Fibroblast of the conjunctiva (primary cell): ENCODE measurements at regions not wholly inside any gene's neighbourhood (a gene's known extent, or its start where the extent isn't known, plus 50 kb on each side); places are given as distances from the start of the nearest gene placed in this dataset.
"Not testable (repeated sequence)": the region's sequence is repeated elsewhere in the genome, so short reads cannot be mapped to it uniquely, and the experiment has no call there.

Experiments
- DNase-seq: peaks from one replicate; pipeline ENCODE4 v3.0.0-alpha.2; 2010; ENCODE audit warnings: low read depth

DNA sequence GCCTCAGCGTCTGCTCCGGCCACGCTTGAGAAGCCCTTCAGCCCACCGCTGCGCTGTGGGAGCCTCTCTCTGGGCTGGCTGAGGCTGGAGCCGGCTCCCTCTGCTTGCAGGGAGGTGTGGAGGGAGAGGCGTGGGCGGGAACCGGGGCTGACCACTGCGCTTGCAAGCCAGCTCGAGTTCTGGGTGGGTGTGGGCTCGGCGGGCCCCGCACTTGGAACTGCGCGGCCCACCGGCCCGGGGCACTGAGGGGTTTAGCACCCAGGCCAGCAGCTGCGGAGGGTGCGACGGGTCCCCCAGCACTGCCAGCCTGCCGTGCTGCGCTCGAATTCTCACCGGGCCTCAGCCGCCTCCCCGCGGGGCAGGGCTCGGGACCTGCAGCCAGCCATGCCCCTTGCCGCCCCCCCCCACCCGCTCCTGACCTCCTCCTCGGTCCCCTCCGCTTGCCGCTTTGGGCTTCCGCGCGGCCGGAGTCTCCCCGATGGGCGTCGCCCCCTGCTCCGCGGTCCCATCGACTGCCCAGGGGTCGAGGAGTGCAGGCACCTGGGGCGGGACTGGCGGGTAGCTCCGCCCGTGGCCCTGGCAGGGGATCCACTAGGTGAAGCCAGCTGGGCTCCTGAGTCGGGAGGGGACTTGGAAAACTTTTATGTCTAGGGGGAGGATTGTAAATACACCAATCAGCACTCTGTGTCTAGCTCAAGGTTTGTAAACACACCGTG, 106.7 kb downstream of the RAP2B start:
- no peak for DNase-seq

DNA sequence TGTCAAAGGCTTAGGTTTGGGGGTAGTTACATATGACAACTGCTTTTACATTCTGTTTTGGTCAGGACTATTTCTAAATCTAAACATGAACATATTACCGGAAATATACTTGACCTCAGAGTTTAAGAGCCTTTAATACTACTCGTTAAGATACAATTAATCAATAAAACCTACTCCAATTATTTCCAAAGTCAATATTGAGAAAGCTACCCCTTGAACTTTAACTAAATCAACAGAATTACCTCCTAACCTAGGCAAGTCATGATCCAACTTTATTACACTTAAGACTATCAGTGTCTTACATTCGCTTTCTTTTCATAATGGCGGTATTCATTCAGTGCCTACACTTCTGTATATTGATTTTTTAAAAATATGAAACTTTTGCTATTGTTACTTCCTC, 107.7 kb downstream of the RAP2B start:
- DNase-seq = no peak

DNA sequence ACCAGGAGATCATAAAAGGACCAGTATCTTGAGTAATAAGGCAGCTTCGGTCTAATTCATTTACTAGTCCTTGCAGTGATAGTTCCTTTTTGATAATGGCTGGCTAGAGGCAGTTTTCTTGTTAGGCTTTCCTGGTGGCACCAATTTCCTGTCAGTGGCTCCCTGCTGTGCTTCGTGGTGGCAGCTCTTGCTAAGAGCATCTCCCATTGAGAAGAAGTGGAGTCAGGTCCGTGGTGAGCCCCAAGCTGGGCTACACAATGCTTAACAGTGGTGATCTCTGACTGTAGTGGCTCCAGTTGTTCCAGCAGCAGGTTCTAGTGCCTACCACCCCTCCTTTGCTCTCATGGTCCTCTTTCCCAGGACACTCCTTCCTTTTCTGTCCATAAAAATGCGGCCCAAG, 111.2 kb downstream of the RAP2B start:
- no peak for DNase-seq

DNA sequence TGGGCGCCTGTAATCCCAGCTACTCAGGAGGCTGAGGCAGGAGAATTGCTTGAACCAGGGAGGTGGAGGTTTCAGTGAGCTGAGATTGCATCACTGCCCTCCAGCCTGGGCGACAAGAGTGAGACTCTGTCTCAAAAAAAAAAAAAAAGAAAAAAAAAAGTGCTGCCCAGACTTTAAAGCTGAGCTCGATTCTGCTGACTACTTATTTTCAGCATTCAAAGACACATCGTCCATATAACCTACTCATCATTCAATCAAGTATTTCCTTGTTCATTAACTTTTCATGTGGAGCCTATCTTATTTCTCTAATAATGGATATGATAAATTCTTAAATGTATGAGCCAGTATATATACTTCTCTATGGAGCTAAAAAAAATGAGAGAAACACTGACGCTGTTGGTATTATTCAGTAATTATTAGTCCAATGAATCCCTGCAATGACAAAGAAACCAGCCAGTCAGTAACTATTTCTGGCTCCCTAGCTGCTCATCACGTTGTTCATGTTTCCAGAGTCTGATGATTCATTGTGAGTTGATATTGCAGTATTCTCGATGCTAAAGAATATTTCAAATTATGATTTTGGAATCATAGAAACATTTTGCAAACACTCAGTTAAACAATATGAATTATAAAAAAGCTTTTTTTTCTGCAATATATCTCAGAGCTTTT, 111.9 kb downstream of the RAP2B start:
- DNase-seq = peak; percentile 13

DNA sequence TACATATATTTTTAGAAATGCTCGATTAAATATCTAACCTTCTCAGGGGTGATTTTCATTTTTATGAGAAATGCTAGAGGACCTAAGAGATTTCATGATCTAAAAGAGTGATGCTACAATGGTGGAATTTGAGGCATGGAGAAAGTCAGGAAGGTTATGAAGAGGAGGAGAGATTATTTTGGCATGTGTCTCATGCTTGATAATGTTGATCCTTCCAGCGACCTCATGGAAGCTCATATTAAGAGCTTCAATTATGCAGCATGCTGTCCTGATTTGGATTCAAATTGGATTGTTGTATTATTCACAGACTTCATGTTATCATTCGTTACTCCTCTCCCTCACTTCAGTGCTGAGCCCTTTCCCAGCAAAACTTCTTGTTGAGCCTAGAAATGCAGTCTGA, 112.5 kb downstream of the RAP2B start:
- no peak for DNase-seq

DNA sequence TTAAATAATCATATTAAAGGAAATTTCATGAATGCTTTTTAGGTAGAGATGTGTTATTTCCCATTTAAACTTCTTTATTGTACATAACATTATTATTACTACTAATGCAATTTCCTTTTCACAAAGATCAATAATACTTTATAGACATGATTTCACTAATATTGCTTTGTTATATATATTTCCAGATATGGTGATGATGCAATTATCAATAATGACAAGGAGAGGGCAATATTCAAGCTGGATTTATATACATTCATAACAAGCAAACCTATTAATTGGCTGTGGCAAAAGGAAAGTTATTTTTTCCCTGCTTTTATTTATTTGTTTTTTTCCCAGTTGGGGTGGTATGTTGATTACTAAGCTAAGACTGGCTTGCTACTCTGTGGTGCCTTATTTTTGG, 113.5 kb downstream of the RAP2B start:
- no peak for DNase-seq

DNA sequence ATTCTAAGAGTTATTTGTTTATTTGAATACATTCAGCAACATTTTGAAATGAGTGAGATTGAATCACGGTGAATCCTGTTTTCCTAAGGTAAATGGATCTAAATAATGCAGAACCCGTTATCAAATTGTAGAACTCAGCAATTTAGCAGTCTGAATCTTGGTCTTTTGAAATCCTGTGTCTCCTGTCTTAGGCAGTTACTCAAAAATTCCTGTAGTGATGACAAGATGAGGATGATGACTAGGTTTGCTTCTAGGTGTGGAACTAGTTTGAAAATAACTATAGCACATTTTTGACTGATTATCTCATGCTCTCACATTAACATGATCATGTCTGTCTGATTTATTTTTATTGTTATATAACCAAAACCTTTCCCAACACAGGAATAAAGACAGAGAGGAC, 115.0 kb downstream of the RAP2B start:
- DNase-seq = no peak

DNA sequence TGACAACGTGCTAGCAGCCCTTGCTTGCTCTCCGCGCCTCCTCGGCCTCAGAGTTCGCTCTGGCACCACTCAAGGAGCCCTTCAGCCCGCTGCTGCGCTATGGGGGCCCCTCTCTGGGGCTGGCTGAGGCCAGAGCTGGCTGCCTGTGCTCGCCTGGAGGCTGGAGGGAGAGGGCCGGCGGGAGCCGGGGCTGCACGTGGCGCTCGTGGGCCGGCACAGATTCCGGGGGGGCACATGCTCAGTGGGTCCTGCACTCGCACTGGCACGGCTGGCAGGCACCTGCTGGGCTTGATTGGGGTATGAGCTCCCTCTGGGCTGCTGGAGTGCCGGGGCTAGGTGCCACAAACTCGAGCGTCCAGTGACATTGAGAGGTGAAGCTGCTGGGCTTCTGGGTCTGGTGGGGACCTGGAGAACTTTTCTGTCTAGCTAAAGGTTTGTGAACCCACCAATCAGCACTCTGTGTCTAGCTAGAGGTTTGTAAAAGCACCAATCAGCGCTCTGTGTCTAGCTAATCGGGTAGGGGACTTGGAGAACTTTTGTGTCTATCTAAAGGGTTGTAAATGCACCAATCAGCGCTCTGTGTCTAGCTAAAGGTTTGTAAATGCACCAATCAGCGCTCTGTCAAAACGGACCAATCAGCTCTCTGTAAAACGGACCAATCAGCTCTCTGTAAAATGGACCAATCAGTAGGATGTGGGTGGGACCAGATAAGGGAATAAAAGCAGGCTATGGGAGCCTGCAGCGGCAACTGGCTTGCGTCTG, 119.4 kb downstream of the RAP2B start:
- not testable (repeated sequence) for DNase-seq

DNA sequence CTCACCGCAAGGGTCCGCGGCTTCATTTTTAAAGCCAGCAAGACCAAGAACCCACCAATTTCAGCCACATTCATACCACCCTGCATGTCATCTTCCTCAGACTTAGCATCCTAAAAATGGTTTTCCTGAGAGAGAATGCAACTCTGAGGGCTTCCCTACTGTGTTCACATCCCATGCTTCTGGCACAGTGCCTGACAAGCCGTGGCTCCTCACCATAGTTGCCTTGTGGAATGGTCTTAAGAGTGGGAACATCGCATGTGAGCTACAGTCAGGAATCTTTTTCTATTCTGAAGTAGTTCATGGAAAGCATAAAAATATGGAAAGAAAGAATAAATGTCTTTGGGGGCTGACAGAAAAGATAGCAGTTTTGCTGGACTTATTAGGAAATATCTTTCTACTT, 120.3 kb downstream of the RAP2B start:
- DNase-seq = no peak

DNA sequence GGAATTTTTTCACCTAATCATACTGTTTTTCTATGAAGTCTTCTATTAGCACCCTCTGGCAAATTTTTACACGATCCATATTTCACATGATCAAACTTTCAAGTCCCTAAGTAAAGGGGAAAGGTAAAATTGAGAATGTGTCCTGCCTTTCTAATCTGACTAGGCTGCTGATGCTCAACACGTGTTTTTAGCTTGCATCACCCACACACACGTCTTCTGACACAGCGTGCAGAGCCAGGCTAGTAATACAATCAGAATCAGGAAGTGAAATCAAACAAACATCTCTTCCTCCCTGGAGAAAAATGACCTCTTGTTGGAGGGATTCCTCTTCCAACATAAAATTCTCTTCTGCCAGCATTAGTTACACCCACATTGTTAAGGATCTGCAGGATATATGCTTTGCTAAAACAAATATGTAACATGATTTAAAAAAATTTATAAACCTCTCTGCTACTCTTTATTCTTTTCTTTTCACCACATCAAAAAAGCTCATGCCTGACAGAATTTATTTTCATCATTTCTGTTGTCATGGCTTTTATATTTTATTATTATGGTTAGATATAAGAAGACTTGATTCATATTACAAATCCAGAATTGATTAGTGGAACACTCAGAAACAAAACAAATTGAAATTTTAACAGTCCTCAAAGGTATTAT, 122.4 kb downstream of the RAP2B start:
- peak; percentile 90 for DNase-seq

DNA sequence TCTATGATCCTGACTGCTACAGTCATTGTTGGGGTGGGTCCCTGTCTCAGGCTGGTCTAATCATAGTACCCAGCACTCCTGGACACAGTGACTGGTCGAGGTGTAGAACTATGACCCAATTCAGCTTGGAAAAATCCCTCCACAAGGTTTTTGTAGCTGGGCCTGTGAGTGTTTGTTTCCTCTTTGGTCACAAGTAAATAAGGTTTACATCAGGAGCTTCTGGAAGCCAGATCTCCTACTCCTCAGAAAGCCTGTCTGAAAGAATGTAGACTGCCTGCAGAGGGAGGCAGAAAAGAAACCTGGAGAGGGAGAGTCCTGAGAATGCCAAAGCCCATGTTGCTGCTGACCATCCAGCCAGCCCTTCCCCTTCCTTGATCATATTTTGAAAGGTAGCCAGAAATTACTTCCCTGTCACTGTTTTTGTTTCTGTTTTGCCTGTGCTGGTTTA, 123.2 kb downstream of the RAP2B start:
- DNase-seq = no peak

DNA sequence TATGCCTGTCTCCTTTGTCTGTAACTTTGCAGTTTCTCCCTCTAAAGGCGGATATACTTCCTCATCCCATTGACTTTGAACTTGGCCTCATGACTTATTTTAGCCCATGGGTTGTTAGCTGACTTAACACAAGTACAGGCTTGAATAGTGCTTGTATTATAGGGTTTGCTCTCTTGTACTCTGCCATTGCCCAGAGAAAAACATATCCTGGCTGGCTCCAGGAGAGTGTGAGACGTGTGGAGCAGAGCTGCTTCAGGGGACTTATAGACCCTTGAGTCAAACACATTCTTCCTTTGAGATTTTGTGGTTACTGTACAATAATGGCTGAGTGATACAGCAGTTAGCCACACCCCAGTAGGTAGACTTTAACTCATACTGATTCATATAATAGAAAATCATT, 124.0 kb downstream of the RAP2B start:
- DNase-seq = no peak

DNA sequence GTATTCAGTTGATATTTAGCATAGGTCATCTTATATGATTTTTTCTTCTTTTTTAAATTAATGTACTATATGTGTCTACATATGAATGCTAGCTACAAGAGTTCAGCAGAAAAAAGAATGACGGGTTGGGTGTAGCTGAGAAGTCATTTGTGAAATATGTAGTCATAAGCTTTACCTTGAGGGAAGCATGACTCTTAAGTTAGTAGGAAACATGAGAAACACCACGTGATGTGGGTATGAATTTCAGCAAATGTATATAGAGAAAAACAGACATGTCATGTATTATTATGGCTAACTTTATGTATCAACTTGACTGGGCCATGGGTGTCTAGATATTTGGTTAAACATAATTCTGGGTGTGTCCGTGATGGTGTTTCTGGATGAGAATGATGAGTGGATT, 125.0 kb downstream of the RAP2B start:
- DNase-seq = no peak

DNA sequence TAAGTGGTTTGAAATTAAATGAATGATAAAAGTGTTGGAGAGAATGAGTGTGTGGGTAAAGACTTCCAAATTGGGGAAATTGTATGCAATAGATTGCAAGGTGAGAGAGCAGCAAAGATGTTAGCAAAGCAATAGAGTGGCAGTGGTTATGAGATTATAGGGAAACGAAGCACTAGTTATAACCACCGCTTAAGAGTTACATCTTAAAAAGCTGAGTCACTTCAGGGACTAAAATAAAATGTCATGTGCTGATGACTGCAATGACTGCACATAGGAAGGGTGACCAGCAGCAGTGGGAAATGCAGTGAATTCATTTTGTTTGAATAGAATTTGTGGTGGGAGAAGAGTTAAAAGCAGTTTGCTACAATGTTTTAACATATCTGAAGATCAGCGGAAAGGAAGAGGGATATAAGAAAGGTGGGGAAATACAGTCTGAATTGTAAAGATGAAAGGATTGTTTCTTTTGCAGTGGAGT, 127.3 kb downstream of the RAP2B start:
- no peak for DNase-seq

DNA sequence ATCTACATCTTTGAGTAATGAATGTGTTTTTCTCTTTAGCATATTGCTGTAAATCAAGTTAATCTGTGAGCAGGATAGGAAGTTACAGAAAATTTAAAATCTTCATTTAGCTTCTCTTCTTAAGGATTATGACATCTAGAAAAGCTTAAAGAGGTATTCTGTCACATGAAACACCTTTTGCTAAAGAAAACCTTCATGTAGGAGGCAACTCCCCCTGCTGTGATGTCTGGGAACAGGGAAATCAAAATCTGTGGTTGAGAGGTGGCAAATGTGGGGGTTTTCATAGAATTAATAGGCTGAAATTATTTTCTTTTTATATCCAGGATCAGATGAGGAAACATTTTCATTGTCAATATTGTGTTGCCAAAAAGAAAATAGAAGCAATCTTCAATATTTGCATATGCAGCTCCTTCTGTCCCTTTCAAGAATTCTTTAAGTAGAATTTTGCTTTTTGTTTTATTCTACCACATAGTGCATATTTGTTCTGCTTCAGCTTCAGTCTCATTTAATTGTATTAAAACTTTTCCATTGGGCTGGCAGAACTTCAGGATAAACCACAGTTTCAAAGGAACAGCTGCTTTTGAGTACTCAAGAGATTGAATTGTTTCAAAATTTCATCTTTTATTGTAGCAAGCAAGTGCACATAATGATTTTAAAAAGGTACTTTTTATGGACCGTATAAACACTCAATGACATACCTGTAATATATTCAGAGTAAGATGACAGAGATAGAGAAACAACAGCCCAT, 128.4 kb downstream of the RAP2B start:
- no peak for DNase-seq

DNA sequence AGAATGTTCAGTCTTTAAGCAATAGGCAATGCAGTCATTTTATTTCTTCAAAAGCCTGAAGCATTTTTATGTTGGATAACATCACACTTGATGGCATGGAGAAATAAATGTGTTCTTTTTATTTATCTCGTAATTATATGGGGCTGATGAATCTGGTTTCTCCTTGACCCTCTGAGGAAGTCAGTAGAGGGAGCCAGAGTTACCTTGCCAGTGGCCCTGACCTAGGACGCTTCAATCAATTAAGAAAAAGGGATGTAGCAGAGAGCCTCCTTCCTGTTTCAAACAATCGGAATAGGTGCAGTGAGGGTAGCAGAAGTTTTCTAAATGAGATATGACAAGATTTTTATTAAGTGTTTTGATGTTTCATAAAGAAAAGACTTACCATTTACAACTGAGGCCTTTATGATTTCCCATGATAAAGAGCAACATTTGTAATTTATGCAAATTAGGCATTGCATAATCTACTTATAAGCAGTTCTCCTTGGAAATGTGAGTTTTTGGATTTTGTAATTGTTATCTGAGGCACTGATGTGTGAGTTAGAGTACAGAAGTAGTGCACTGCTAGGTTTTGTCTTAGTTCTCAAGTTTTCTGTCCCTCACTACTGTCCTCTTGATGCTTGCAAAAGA, 129.1 kb downstream of the RAP2B start:
- no peak for DNase-seq

DNA sequence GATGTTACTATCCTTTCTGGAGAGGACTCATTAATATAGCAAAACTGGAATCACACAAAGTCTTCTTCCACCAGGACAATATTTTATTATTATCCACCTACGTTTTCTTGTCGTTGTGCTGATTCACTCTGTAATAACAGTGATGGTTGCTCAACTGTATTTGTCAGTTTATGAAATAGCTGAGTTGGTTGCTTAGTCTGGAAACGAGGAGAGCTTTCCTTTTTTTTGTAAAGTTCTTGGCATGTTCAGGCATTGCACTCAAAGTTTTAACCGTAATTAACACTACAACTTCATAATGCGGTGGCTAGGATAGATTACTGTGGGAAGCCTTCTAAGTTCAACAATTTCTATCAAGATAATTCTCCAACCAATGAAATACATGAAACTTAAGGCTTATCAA, 131.2 kb downstream of the RAP2B start:
- DNase-seq = no peak

DNA sequence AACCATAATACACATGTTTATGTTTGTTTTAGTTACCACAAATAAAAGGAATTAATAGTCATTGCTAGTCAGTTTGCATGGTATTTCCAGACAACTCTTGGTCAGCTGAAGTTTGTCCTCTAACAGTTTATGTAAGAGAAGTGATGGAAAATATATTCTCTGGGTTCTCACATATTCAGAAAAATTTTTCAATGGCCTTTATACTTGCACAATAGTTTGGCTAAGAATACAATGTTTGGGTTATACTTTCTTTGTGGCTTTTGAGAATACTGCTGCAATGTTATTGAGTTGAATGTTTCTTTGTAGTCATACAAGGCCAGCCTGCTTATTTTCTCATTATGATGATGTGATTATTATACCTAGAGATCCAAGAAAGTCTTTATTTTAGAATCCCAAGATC, 133.9 kb downstream of the RAP2B start:
- no peak for DNase-seq

DNA sequence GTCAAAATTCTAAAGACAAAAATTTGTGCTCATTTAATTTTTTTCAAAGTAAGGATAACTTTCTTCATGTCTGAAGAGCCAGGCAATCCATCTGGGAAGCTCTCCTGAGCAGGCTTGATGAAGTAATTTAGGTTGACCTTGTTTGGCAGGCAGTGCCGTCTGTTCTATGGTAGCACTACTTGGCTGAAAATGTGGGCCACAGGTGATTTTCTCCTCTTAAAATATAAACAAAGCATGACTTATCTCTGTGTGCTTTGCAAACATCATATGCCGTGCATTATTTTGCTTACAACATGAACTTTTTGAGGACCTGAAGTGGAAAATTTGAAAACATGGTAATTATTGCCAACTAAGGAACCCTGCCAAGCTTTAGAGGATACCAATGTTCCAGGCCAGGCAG, 143.2 kb downstream of the RAP2B start:
- DNase-seq = no peak

DNA sequence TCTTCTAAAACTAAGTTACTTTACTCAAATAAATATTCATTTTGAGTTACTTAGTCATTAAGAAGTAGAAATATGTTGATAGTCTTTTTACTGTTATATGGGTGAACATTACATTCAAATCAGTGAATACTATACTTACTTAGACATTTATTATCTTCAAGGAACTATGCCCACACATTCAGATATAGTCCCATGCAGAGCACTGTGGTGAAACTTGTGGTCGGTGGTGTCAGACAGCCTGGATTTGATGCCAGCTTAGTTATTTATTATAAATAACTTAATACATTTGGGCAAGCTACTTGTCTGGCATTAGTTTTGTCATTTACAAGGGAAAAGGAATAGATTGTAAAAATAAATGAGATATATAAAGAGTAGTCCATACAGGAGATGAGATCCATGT, 149.5 kb downstream of the RAP2B start:
- no peak for DNase-seq

DNA sequence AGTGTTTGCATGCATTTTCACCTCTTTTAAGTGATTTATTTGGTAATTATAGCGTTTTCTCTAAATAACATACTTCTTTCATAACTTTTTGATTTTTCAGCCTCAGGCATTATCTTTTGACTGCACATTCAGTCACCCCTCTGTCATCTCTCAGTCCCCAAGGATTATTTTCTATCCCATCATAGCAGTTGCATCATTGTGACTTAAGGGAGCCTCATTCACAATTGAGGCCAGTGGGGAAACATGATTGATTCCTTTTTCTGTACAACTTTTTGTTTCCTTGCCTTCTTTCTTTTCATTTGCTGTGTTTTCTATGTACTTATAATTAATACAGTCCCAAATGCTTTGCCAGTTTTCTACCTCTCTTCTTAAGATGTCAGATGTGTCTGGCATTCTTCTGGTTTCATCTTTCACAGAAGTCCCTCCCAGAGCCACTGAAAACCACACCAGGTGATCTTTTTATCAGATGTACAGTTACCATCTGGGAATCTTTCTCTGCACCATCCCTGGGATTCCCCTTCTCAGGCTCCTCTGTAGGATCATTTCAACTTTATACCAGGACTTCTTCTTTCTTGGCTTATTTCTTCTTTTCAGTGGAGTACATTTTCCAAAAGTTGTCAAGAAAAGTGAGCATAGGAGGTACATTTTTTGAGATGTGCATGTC, 151.4 kb downstream of the RAP2B start:
- DNase-seq = no peak
